AML-193 (cell line): ENCODE measurements at regions not wholly inside any gene's neighbourhood (a gene's known extent, or its start where the extent isn't known, plus 50 kb on each side); places are given as distances from the start of the nearest gene placed in this dataset.
"Not testable (repeated sequence)": the region's sequence is repeated elsewhere in the genome, so short reads cannot be mapped to it uniquely, and the experiment has no call there.

Experiments used
- DNase-seq, 2 experiments: peaks; one replicate each; lab custom pipeline; 2025; lab: John Stamatoyannopoulos, UW

DNA sequence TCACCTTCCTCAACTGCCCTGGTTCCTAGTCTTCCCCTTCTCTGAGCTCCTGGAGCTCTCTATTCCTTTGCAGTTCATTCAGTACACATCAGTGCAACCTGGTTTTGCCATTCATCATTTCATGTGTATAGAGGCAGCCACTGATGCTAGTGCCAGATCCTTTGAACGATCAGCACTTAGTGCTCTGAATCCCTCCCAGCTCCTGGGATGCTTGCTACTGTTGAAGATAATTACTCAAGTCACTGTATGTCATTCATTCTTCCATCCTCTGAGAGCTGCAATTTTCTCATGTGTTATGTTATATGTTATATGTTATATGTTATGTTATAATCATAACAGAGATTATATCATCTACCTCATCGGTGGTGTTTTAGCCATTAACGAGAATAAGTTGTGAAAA is 98.5 kb upstream of the UXS1 start:
- DNase-seq = no peak

- no peak for DNase-seq
These were observed 94.8 kb upstream of the UXS1 start for GRCh38 chr2:106288873-106289272.

GRCh38 chr2:106285237-106285829 is 91.2 kb upstream of the UXS1 start:
- DNase-seq = no peak

DNA sequence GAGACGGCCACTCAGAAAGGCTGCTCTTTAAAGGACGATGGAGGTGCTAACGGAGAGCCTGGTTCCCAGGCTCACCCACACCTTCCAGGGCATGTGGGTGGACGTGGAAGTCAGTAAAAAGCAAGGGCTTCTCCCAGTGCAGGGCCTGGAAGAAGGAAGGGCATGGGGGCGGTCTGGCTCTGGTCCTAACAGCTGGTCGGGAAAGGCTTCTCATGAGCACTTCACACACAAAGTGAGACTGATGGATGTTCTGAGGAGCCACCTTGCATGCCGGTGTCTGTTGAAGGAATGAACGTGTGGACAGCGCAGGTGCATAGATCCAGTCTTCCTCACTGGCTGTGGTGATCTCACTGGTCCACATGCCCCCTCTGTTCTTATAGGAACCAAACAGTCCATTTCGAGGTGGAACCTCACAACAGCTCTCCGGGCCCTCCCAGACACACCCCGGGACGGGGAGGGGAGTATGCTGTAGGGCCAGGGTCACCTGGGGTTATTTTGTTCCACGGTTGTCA is 90.6 kb upstream of the UXS1 start:
- DNase-seq = no peak

- no peak for DNase-seq
These were observed 90.2 kb upstream of the UXS1 start for GRCh38 chr2:106284255-106284654.

DNA sequence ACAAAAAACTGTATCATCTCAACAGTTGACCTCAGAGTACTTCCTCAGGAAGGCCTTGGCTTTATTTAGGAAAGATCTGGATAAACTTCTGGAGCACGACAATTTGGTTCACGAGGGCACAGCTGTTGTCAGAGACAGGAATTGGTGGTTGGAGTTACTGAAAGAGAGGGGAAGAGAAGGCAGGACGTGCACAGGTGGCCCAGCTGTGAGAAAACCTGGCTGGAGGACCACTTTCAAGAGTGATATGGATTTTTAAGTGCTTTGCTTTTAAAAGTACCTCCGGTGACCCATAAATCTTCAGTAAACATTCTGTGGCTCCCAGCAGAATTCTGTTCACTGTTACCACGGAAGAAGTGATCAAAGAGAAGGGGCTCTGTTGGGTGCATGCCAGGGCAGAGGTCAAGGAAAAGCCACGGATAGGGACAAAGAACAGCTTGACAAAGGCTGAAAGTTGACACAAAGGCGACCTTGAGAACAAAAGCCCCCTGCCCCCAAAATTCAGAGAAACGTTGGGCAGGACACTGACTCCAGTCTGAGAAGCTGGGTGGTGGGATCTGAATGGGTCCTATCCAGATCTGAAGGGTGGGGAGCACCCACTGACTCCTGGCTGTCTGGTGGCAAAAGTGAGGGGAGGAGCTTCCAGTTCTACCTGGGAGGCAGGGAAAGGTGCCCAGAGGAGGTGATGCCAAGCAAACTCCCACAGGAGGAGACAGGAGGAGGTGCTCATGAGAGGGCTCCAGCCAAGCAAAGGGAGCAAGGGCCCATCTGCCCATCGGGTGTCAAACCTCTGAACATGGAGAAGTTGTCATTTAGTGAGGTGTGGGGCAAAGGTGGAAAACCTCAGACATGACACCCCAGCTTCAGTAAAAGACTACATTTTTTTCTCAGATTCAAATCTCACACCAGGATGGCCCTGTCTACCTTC is 89.4 kb upstream of the UXS1 start:
- not testable (repeated sequence) for DNase-seq

- DNase-seq = no peak
These were observed 88.5 kb upstream of the UXS1 start for GRCh38 chr2:106282462-106283170.

GRCh38 chr2:106281907-106282430 is 87.9 kb upstream of the UXS1 start:
- not testable (repeated sequence) for DNase-seq

DNA sequence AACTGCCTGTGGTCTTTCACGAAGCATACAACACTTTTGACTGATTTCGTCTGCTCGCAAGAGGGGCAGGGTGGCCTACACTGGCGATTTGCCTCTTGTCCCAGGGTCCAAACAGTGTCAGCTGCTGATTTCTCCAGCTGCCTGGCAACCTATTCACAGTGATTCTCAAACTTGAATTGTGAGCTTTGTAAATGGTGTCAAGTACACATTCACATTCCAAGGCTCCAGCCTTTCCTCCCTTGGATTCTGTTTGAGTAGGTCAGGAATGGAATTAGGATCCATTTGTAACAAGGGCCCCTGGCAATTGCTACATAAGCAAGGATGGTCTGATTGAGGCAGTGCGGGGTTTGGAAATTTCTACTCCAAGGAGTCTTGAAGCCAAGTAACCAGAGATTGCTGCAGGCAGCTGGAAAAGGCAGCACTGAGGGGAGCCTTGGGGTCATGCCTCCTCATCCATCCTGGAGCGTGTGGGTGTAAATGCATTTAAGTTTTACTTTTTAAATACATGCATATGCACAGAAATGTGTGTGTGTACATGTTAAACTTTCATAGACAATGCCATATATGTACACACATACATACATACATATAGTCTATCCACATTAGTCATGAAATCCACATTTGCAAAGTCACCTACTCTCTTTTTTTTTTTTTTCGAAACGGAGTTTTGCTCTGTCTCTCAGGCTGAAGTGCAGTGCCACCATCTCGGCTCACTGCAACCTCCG is 86.8 kb upstream of the UXS1 start:
- DNase-seq = no peak

- DNase-seq = no peak
These were observed 86.1 kb upstream of the UXS1 start for GRCh38 chr2:106280224-106280623.

GRCh38 chr2:106278112-106278876 is 84.2 kb upstream of the UXS1 start:
- DNase-seq = no peak

GRCh38 chr2:106277426-106277825 is 83.3 kb upstream of the UXS1 start:
- DNase-seq = no peak

DNA sequence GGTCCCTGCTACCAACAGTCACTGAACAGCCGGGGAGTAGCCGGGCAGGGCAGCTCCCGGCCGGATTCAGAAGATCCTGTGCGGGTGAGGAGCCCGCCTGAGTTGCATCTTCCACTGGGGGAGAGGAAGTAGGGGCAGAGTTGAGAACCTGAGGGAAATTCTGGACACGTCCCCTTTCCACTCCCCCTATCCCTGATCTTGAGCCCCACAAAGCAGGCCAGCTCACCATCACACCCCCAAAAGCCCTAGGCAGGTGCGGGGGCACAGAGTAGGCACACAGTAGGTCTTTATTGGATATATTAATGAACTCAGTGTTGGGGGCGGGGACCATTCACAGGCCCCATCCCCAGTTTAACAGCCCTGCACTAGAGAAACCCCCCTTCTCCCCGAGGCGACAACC is 81.9 kb upstream of the UXS1 start:
- DNase-seq = no peak

DNA sequence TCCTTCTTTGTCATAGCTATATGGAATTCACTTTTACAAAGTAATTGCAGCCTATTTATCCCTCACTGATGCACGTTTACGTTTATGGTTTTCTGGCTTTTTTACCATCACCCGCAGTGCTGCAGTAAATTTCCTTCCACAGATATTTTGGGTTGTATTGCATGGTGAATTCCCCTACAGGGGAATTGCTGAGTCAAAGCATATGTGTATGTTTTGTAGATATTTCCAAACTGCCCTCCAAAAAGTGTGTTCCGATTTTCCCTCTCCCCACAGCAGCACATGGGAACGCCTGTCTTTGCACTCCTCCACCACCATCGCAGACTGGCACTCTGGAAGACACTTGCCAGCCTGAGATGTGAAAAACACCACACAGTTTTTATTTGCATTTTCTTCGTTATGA is 80.6 kb upstream of the UXS1 start:
- no peak for DNase-seq

GRCh38 chr2:106272216-106272807 is 78.2 kb upstream of the UXS1 start:
- DNase-seq = no peak

DNA sequence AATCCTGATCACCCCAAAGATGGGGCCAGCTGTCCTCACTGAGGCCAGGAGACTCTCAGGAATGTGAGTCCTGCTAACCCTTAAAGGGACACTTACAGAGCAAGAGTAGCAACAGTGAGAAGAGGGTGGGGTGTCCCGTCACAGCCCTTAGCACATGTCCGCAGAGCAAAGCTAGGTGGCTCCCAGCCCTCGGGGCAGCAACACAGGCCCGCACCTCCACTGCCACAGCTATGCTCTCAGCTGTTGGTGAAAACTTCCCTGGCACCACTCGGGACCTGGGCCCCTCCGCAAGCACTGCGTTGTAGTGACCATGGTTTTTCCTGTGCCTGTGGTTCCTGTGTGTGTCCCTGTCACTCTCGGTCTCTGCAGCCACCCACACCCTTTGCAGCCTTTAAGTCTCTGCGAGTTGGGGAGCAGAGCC is 76.4 kb upstream of the UXS1 start:
- no peak for DNase-seq

- DNase-seq = no peak
These were observed 75.6 kb upstream of the UXS1 start for GRCh38 chr2:106269591-106270291.

GRCh38 chr2:106267997-106268396 is 73.9 kb upstream of the UXS1 start:
- no peak for DNase-seq

- DNase-seq = no peak
These were observed 67.8 kb upstream of the UXS1 start for GRCh38 chr2:106261871-106262321.

- not testable (repeated sequence) for DNase-seq
These were observed 64.8 kb upstream of the UXS1 start for GRCh38 chr2:106258859-106259258.
